ENCODE measurements at regions not wholly inside any gene's neighbourhood (a gene's known extent, or its start where the extent isn't known, plus 50 kb on each side); places are given as distances from the start of the nearest gene placed in this dataset.
"Not testable (repeated sequence)": the region's sequence is repeated elsewhere in the genome, so short reads cannot be mapped to it uniquely, and the experiment has no call there.

DNA sequence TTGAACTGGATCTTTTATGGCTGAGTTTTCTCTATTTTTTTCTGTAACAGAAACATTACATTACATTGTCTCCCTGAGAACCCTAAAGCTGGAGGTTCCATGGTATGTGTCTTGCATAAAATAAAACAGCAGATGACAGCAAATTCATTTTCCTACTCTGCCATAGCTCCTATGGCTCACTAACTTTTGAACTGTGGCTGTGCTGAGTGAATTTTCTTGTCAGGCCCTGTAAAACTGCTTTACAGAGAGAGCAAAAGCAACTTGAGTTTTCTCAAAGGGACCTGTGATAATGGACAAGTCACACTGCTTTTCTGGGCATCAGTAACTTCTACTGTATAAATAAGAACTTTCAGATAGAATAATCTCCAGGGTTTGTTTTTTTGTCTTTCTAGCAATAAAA, 129.9 kb upstream of the TSC22D2 start:
- H3K9me3 ChIP-seq (ENCODE audit: insufficient read depth, low read depth, low read length), result no peaks in the 10 kb centered on the region
- peaks cover 26% of the 10 kb centered on the region for H3K4me1 ChIP-seq (ENCODE audit: insufficient read depth, low read length)
- no peak overlapping the region for H3K4me3 ChIP-seq (ENCODE audit: low read length)
- H3K9ac ChIP-seq (ENCODE audit: low read depth, low read length), result no peak overlapping the region
- no peaks in the 10 kb centered on the region for H3K36me3 ChIP-seq (ENCODE audit: insufficient read depth, low read length)
- no peaks in the 10 kb centered on the region for H3K27me3 ChIP-seq (ENCODE audit: insufficient read depth, low read length)
- H3K27ac ChIP-seq (ENCODE audit: low read depth, low read length), result no peak overlapping the region

GRCh38 chr3:150277444-150277843, 130.7 kb upstream of the TSC22D2 start:
- no peak overlapping the region for H3K9ac ChIP-seq (ENCODE audit: low read depth, low read length)
- H3K4me1 ChIP-seq (ENCODE audit: insufficient read depth, low read length), result peaks cover 26% of the 10 kb centered on the region
- no peak overlapping the region for H3K4me3 ChIP-seq (ENCODE audit: low read length)
- H3K27me3 ChIP-seq (ENCODE audit: insufficient read depth, low read length), result no peaks in the 10 kb centered on the region
- H3K27ac ChIP-seq (ENCODE audit: low read depth, low read length), result no peak overlapping the region
- H3K9me3 ChIP-seq (ENCODE audit: insufficient read depth, low read depth, low read length), result no peaks in the 10 kb centered on the region
- H3K36me3 ChIP-seq (ENCODE audit: insufficient read depth, low read length), result no peaks in the 10 kb centered on the region

- Histone ChIP-seq H3K27ac (ENCODE audit: low read depth, low read length) (no peak overlapping the region), H3K9ac (ENCODE audit: low read depth, low read length) (no peak overlapping the region), H3K9me3 (ENCODE audit: insufficient read depth, low read depth, low read length) (no peaks in the 10 kb centered on the region), H3K4me1 (ENCODE audit: insufficient read depth, low read length) (peaks cover 26% of the 10 kb centered on the region), H3K27me3 (ENCODE audit: insufficient read depth, low read length) (no peaks in the 10 kb centered on the region), H3K4me3 (ENCODE audit: low read length) (no peak overlapping the region), H3K36me3 (ENCODE audit: insufficient read depth, low read length) (no peaks in the 10 kb centered on the region)
- 94% methylated on average over 3 of the region's 3 CpGs for WGBS
Measured at GRCh38 chr3:150275941-150276340, 132.2 kb upstream of the TSC22D2 start.

GRCh38 chr3:150274372-150274771, 133.7 kb upstream of the TSC22D2 start:
- 85% methylated on average over 3 of the region's 3 CpGs for WGBS
- Histone ChIP-seq H3K36me3 (ENCODE audit: insufficient read depth, low read length) (no peaks in the 10 kb centered on the region), H3K9ac (ENCODE audit: low read depth, low read length) (no peak overlapping the region), H3K27ac (ENCODE audit: low read depth, low read length) (no peak overlapping the region), H3K27me3 (ENCODE audit: insufficient read depth, low read length) (no peaks in the 10 kb centered on the region), H3K9me3 (ENCODE audit: insufficient read depth, low read depth, low read length) (no peaks in the 10 kb centered on the region), H3K4me3 (ENCODE audit: low read length) (no peak overlapping the region), H3K4me1 (ENCODE audit: insufficient read depth, low read length) (peaks cover 24% of the 10 kb centered on the region)

- H3K4me1 ChIP-seq (ENCODE audit: insufficient read depth, low read length), result peaks cover 15% of the 10 kb centered on the region
- H3K9me3 ChIP-seq (ENCODE audit: insufficient read depth, low read depth, low read length), result no peaks in the 10 kb centered on the region
- H3K9ac ChIP-seq (ENCODE audit: low read depth, low read length), result no peak overlapping the region
- H3K36me3 ChIP-seq (ENCODE audit: insufficient read depth, low read length), result no peaks in the 10 kb centered on the region
- whole genome bisulfite sequencing, result 93% methylated on average over 1 of the region's 2 CpGs
- H3K4me3 ChIP-seq (ENCODE audit: low read length), result no peak overlapping the region
- no peak overlapping the region for H3K27ac ChIP-seq (ENCODE audit: low read depth, low read length)
- no peaks in the 10 kb centered on the region for H3K27me3 ChIP-seq (ENCODE audit: insufficient read depth, low read length)
Measured at GRCh38 chr3:150273396-150273795, 134.7 kb upstream of the TSC22D2 start.

DNA sequence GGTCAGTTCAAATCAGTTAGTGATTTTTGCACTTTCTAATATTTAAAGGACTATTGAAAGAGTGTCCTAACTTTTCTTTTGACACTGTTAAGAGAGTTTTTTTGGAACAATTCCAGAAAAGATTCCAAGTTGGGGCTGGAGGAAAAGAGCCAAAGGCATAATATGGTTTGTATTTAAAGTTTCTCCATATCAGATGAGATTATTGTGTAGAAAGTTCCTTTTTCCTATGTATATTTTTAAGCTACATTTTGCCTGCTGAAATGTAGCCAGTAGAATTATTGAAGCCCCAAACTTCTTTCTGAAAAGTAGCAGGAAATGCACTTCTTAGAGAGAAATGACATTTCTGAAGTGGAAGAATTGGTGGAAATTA, 136.5 kb upstream of the TSC22D2 start:
- Histone ChIP-seq H3K4me3 (ENCODE audit: low read length) (no peak overlapping the region), H3K9ac (ENCODE audit: low read depth, low read length) (no peak overlapping the region), H3K9me3 (ENCODE audit: insufficient read depth, low read depth, low read length) (no peaks in the 10 kb centered on the region), H3K27me3 (ENCODE audit: insufficient read depth, low read length) (no peaks in the 10 kb centered on the region), H3K36me3 (ENCODE audit: insufficient read depth, low read length) (no peaks in the 10 kb centered on the region), H3K27ac (ENCODE audit: low read depth, low read length) (no peak overlapping the region), H3K4me1 (ENCODE audit: insufficient read depth, low read length) (no peaks in the 10 kb centered on the region)

DNA sequence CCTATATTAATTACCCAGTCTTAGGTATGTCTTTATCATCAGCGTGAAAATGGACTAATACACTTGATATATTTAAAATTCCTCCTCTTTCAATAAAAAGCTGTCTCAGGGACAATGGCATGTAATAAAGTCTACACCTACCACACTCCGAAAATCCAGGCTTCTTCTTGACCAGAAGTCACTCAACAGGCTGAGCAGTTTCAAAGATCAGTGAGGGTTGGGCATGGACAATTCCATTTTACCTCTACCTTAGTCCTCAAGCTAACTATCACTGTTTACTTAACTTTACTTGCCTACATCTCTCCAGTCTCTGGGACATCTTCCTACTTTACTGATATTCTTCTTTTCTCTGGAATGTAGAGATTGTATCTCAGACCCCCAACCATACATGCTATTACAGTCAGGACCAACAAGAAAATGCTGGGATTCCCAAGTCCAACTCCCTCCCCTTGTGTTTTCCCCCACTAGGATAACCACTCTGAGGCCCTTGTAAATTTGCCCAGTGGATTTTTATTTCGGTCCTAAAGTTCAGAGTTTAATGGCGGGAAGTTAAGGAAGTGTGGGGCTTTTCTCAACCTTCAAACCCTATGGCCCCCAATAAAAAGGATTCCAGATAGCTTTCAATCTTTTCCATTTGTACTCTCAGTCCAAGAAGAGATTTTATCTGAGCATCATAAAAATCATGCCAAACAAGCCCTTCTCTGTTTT, 137.1 kb upstream of the TSC22D2 start:
- Histone ChIP-seq H3K27ac (ENCODE audit: low read depth, low read length) (no peak overlapping the region), H3K9me3 (ENCODE audit: insufficient read depth, low read depth, low read length) (no peaks in the 10 kb centered on the region), H3K4me1 (ENCODE audit: insufficient read depth, low read length) (no peaks in the 10 kb centered on the region), H3K9ac (ENCODE audit: low read depth, low read length) (no peak overlapping the region), H3K27me3 (ENCODE audit: insufficient read depth, low read length) (no peaks in the 10 kb centered on the region), H3K4me3 (ENCODE audit: low read length) (no peak overlapping the region), H3K36me3 (ENCODE audit: insufficient read depth, low read length) (no peaks in the 10 kb centered on the region)
- WGBS, result 94% methylated on average over 4 of the region's 4 CpGs

GRCh38 chr3:150270444-150270843, 137.7 kb upstream of the TSC22D2 start:
- H3K27me3 ChIP-seq (ENCODE audit: insufficient read depth, low read length); H3K36me3 ChIP-seq (ENCODE audit: insufficient read depth, low read length); H3K9me3 ChIP-seq (ENCODE audit: insufficient read depth, low read depth, low read length); H3K9ac ChIP-seq (ENCODE audit: low read depth, low read length); H3K4me1 ChIP-seq (ENCODE audit: insufficient read depth, low read length); H3K4me3 ChIP-seq (ENCODE audit: low read length); H3K27ac ChIP-seq (ENCODE audit: low read depth, low read length): not testable (repeated sequence)
- WGBS, result 91% methylated on average over 3 of the region's 3 CpGs

DNA sequence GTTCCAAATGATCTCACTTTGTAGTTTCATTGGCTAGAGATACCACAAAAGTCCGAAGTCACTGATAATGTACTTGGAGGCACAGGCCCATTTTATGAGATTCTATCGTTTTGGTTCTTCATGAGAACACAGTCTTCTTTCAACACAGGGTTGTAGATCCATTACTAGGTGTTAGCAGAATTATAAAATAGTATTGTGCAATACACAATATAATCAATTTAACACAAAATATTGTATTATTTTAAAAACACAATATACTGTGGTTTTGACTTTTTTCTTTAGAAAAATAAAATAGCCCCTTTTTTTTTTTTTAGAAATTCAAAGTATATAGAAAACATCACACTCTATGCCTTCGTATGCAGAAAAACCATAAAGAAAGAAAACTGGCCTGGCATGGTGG, 138.6 kb upstream of the TSC22D2 start:
- Histone ChIP-seq H3K9me3 (ENCODE audit: insufficient read depth, low read depth, low read length) (no peaks in the 10 kb centered on the region), H3K9ac (ENCODE audit: low read depth, low read length) (no peak overlapping the region), H3K27me3 (ENCODE audit: insufficient read depth, low read length) (no peaks in the 10 kb centered on the region), H3K4me1 (ENCODE audit: insufficient read depth, low read length) (no peaks in the 10 kb centered on the region), H3K4me3 (ENCODE audit: low read length) (no peak overlapping the region), H3K36me3 (ENCODE audit: insufficient read depth, low read length) (no peaks in the 10 kb centered on the region), H3K27ac (ENCODE audit: low read depth, low read length) (no peak overlapping the region)
- 95% methylated on average over 3 of the region's 3 CpGs for WGBS

- Histone ChIP-seq H3K27ac (ENCODE audit: low read depth, low read length) (no peak overlapping the region), H3K27me3 (ENCODE audit: insufficient read depth, low read length) (no peaks in the 10 kb centered on the region), H3K9me3 (ENCODE audit: insufficient read depth, low read depth, low read length) (no peaks in the 10 kb centered on the region), H3K36me3 (ENCODE audit: insufficient read depth, low read length) (no peaks in the 10 kb centered on the region), H3K4me3 (ENCODE audit: low read length) (no peak overlapping the region), H3K4me1 (ENCODE audit: insufficient read depth, low read length) (no peaks in the 10 kb centered on the region), H3K9ac (ENCODE audit: low read depth, low read length) (no peak overlapping the region)
- 96% methylated on average over 6 of the region's 6 CpGs for WGBS
Measured at GRCh38 chr3:150268426-150269391, 139.4 kb upstream of the TSC22D2 start.

DNA sequence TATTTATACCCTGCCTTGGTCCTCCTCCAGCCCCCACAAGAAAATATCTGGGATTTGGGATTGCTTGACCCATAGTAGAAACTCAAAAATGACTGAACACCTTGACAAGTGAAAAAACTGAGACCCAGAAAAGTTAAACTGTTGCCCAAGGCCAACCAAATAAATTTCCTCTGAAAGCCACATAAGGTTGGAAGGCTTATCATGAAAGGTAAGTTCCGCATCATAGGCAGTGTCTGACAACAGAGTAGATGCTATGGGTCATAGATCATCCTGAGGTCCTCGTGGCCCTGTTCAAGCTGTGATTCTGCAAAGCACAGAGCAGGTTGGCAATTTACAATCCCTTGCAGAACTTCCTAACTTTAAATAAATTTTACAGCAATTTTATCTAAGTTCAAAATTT, 140.8 kb upstream of the TSC22D2 start:
- WGBS, result 97% methylated on average over 2 of the region's 2 CpGs

More for the DNA sequence above, 140.8 kb upstream of the TSC22D2 start:
- Histone ChIP-seq H3K27me3 (ENCODE audit: insufficient read depth, low read length) (no peaks in the 10 kb centered on the region), H3K27ac (ENCODE audit: low read depth, low read length) (no peak overlapping the region), H3K4me3 (ENCODE audit: low read length) (no peak overlapping the region), H3K9me3 (ENCODE audit: insufficient read depth, low read depth, low read length) (no peaks in the 10 kb centered on the region), H3K9ac (ENCODE audit: low read depth, low read length) (no peak overlapping the region), H3K36me3 (ENCODE audit: insufficient read depth, low read length) (no peaks in the 10 kb centered on the region), H3K4me1 (ENCODE audit: insufficient read depth, low read length) (no peaks in the 10 kb centered on the region)

All from HUES64 (cell line).